Progenitor cell of endocrine pancreas (in vitro differentiated cells): ENCODE measurements at regions not wholly inside any gene's neighbourhood (a gene's known extent, or its start where the extent isn't known, plus 50 kb on each side); places are given as distances from the start of the nearest gene placed in this dataset.

Experiments used
- DNase-seq: peaks from one replicate; pipeline ENCODE4 v3.0.0; 2021; ENCODE audit warnings: low spot score; ENCODE audit not compliant: unreplicated experiment
- H3K27ac Mint-ChIP-seq: 2 replicates; pipeline ENCODE4 v1.8.0; 2021; ENCODE audit warnings: mild to moderate bottlenecking, moderate library complexity, mixed read lengths
- H3K27me3 Mint-ChIP-seq: 2 replicates; pipeline ENCODE4 v1.8.0; 2021; ENCODE audit warnings: mixed read lengths
- H3K36me3 Mint-ChIP-seq: 2 replicates; pipeline ENCODE4 v1.8.0; 2022; ENCODE audit warnings: mixed read lengths; ENCODE audit not compliant: insufficient read depth
- H3K4me1 Mint-ChIP-seq: 2 replicates; pipeline ENCODE4 v1.8.0; 2021; ENCODE audit warnings: low read depth, mixed read lengths
- H3K4me3 Mint-ChIP-seq: 2 replicates; pipeline ENCODE4 v1.8.0; 2021; ENCODE audit warnings: low read depth, mild to moderate bottlenecking, moderate library complexity, mixed read lengths
- H3K9me3 Mint-ChIP-seq: 2 replicates; pipeline ENCODE4 v1.8.0; 2021; ENCODE audit warnings: low read depth, mixed read lengths
- TF ChIP-seq, protein P1 (sequence below): fragments of 200-600 bp; sonication (generic); IDR thresholded peaks from one replicate; pipeline ENCODE4 v1.5.0; 2021; ENCODE audit warnings: antibody characterized with exemption, mild to moderate bottlenecking; ENCODE audit not compliant: unreplicated experiment

DNA sequence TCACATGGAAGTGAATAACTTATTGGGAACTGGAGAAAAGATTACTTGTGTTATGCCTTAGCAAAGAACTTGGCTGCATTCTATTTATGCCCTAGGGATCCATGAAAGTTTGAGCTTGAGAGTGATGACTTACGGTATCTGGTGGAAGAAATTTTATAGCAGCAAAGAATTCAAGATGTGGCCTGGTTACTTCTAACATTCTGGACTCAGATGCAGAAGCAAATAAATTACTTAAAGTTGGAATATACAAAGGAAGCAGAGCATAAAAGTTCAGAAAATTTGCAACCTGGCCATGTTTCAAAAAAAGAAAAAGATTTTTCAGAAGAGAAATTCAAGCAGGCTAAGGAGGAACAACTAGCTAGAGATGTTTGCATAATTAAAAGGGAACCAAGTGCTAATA, 252.3 kb upstream of the WDFY3 start:
- Mint-ChIP-seq H3K4me1 (no peaks in the 10 kb centered on the region), H3K27me3 (peaks cover 1% of the 10 kb centered on the region), H3K36me3 (peaks cover 2% of the 10 kb centered on the region), H3K27ac (no peak overlapping the region), H3K4me3 (no peak overlapping the region), H3K9me3 (peaks cover 42% of the 10 kb centered on the region)
- no peak for DNase-seq
- TF ChIP-seq, protein P1, sequence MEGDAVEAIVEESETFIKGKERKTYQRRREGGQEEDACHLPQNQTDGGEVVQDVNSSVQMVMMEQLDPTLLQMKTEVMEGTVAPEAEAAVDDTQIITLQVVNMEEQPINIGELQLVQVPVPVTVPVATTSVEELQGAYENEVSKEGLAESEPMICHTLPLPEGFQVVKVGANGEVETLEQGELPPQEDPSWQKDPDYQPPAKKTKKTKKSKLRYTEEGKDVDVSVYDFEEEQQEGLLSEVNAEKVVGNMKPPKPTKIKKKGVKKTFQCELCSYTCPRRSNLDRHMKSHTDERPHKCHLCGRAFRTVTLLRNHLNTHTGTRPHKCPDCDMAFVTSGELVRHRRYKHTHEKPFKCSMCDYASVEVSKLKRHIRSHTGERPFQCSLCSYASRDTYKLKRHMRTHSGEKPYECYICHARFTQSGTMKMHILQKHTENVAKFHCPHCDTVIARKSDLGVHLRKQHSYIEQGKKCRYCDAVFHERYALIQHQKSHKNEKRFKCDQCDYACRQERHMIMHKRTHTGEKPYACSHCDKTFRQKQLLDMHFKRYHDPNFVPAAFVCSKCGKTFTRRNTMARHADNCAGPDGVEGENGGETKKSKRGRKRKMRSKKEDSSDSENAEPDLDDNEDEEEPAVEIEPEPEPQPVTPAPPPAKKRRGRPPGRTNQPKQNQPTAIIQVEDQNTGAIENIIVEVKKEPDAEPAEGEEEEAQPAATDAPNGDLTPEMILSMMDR = no peak

DNA sequence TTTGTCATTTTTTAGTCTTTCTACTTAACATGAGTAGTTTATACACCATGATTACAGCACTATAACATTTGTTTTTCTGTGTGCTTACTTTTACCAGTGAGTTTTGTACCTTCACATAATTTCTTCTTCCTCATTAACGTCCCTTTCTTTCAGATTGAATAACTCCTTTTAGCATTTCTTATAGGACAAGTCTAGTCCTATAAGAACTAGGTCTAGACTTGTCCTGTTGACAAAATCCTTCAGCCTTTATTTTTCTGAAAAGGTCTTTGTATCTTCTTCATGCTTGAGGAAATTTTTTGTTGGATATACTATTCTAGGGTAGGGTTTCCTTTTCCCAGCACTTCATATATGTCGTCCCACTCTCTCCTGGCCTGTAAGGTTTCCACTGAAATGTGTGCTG, 253.3 kb upstream of the ARHGAP24 start:
- DNase-seq = no peak
- H3K36me3 Mint-ChIP-seq = peaks cover 2% of the 10 kb centered on the region

DNA sequence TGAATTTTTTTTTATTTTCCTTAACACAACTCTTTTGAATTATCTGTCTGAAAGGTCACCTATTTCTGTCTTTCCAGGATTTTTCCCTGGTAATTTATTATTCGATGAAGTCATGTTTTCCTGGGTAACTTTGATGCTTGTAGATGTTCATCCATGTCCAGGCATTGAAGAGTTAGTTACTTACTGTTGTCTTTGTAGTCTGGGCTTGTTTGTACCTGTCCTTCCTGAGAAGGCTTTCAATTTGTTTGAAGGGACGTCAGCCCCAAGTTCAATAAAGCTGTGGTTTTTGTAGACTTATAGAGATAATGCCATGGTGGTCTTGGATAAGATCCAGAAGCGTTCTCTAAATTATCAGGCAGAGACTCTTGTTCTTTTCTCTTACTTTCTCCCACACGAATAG, 252.4 kb upstream of the ARHGAP24 start:
- Mint-ChIP-seq H3K9me3 (peaks cover 45% of the 10 kb centered on the region), H3K27ac (no peak overlapping the region), H3K4me3 (no peak overlapping the region), H3K27me3 (peaks cover 4% of the 10 kb centered on the region), H3K36me3 (no peaks in the 10 kb centered on the region), H3K4me1 (no peaks in the 10 kb centered on the region)
- DNase-seq = no peak
- TF ChIP-seq, protein P1 = no peak

More for the DNA sequence above, 253.3 kb upstream of the ARHGAP24 start:
- Mint-ChIP-seq H3K27me3 (peaks cover 4% of the 10 kb centered on the region), H3K27ac (no peak overlapping the region), H3K4me1 (no peaks in the 10 kb centered on the region), H3K9me3 (peaks cover 46% of the 10 kb centered on the region), H3K4me3 (no peak overlapping the region)
- TF ChIP-seq, protein P1 = no peak

DNA sequence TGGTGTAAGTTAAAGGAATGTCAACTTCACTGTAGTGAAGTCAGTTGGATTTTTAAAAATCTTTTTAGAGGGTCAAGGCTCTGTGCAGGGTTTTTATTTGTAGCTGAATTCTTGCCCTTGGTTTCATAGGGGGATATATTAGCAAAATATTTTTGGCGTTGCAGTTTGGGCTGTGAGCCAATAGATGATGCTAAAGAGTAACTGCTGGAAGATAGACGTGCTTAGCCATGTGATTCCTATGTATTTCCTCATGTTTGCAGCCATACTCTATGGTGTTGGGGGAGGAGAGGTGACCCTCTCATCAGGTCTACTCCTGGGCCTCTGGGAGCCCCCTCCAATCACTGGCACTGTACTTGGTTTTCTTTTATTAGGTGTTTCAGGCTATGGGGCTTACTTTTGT, 246.7 kb upstream of the ARHGAP24 start:
- Mint-ChIP-seq H3K27me3 (peaks cover 12% of the 10 kb centered on the region), H3K27ac (no peak overlapping the region), H3K4me3 (no peak overlapping the region), H3K9me3 (peaks cover 21% of the 10 kb centered on the region), H3K4me1 (no peaks in the 10 kb centered on the region), H3K36me3 (no peaks in the 10 kb centered on the region)
- DNase-seq = no peak
- TF ChIP-seq, protein P1 = no peak

DNA sequence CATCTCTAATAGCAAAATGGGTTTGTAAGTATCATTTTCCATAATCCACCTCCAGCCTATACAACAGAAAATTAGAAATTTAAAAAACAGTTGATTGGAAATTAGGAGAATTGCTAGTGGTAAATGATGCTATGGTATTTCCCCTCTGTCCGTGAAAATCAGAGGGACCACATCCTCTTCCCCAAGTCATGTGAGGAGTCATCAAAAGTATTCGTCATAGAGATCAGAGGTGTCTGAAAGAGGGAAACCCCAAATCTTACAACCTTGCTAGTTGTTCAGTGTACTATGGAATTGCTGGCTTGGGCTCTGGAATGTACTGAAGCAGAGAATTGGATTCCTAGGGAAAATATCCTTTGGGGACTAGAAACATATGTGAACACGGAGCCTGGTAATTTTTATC, 241.4 kb upstream of the ARHGAP24 start:
- Mint-ChIP-seq H3K9me3 (no peaks in the 10 kb centered on the region), H3K27ac (no peak overlapping the region), H3K27me3 (peaks cover 36% of the 10 kb centered on the region), H3K36me3 (no peaks in the 10 kb centered on the region), H3K4me3 (no peak overlapping the region), H3K4me1 (no peaks in the 10 kb centered on the region)
- TF ChIP-seq, protein P1 = no peak
- DNase-seq = no peak
